Erythroblast (primary cell): ENCODE measurements at regions not wholly inside any gene's neighbourhood (a gene's known extent, or its start where the extent isn't known, plus 50 kb on each side); places are given as distances from the start of the nearest gene placed in this dataset.

Experiments used
- GATA1 ChIP-seq: IDR thresholded peaks from 2 replicates; pipeline ENCODE4 v1.6.1; 2011; ENCODE audit warnings: low read depth, mild to moderate bottlenecking, control low read depth, low read length, moderate library complexity
- POLR2A ChIP-seq: IDR thresholded peaks from 2 replicates; pipeline ENCODE4 v1.6.1; 2011; ENCODE audit warnings: mild to moderate bottlenecking, low read length

GRCh38 chr2:67309281-67309680 is 87.9 kb upstream of the ETAA1 start:
- no peak for TF ChIP-seq POLR2A
- no peak for TF ChIP-seq GATA1
